GM12878 (cell line): ENCODE measurements at regions not wholly inside any gene's neighbourhood (a gene's known extent, or its start where the extent isn't known, plus 50 kb on each side); places are given as distances from the start of the nearest gene placed in this dataset.

ENCODE experiments used
- ATAC-seq: fragments of 200-7000 bp; cut with Tn5 transposase; 3 replicates; pipeline ENCODE4 v1.9.1; 2020; ENCODE audit warnings: mild to moderate bottlenecking, moderate library complexity
- BruUV-seq: library from RNA; stranded (reverse); fragments of 400-500 nt; replicated peaks from 2 replicates; lab custom pipeline; 2021; lab: Mats Ljungman, UMichigan
- CTCF ChIA-PET: fragments of 300-600 bp; sonication (Branson Sonifier 250); formaldehyde crosslinking; extraction: SDS; loops from one replicate; lab custom pipeline; 2021; ENCODE audit warnings: inconsistent platforms; lab: Yijun Ruan, JAX
- POLR2A ChIA-PET: fragments of 350-600 bp; formaldehyde crosslinking; extraction: SDS; loops from one replicate; lab custom pipeline; 2021; ENCODE audit warnings: inconsistent platforms; lab: Charles Lee
- RAD21 ChIA-PET: fragments of 300-600 bp; sonication (Branson Sonifier 250); formaldehyde crosslinking; loops from one replicate; lab custom pipeline; 2023; ENCODE audit warnings: antibody characterized with exemption; ENCODE audit not compliant: unreplicated experiment; lab: Charles Lee
- SMC1A ChIA-PET: fragments of 300-600 bp; sonication (Branson Sonifier 250); formaldehyde crosslinking; loops from one replicate; lab custom pipeline; 2023; ENCODE audit not compliant: unreplicated experiment, uncharacterized antibody; lab: Charles Lee
- DNase-seq: peaks from one replicate; pipeline ENCODE4 v3.0.0-alpha.2; 2011; ENCODE audit warnings: low read depth, low spot score
- FAIRE-seq: peaks from 3 replicates; lab custom pipeline; 2011; peaks lifted over from hg19 to GRCh38; lab: Jason Lieb, UNC
- H2AFZ ChIP-seq: 2 replicates; pipeline ENCODE4 v1.6.0; 2011; ENCODE audit warnings: low read depth, low read length, control low read depth; ENCODE audit not compliant: control insufficient read depth
- H3K27ac ChIP-seq: 2 replicates; pipeline ENCODE4 v1.5.1; 2011; ENCODE audit warnings: control low read depth; ENCODE audit not compliant: control insufficient read depth, insufficient read depth
- H3K27me3 ChIP-seq, 2 experiments: replicated peaks in 1 of 2; 2 replicates each; pipeline versions ENCODE4 v1.6.0 to v1.6.1; 2011; ENCODE audit warnings: low read length in 1 of 2; ENCODE audit not compliant: control insufficient read depth in 2 of 2, insufficient read depth in 2 of 2
- H3K36me3 ChIP-seq, 2 experiments: 2 replicates each; pipeline ENCODE4 v1.5.1; 2011; ENCODE audit warnings: low read length in 1 of 2; ENCODE audit not compliant: control insufficient read depth in 2 of 2, insufficient read depth in 2 of 2
- H3K4me1 ChIP-seq: 2 replicates; pipeline ENCODE4 v1.6.1; 2011; ENCODE audit warnings: mild to moderate bottlenecking, low read length, moderate library complexity, mixed read lengths; ENCODE audit not compliant: control insufficient read depth, insufficient read depth
- H3K4me2 ChIP-seq: 2 replicates; pipeline ENCODE4 v1.6.0; 2011; ENCODE audit warnings: control low read depth; ENCODE audit not compliant: control insufficient read depth, insufficient read depth
- H3K4me3 ChIP-seq: fragments of 200-600 bp; sonication (generic); 2 replicates; pipeline ENCODE4 v1.5.1; 2016
- H3K79me2 ChIP-seq: 2 replicates; pipeline ENCODE4 v1.6.0; 2011; ENCODE audit warnings: low read length; ENCODE audit not compliant: control insufficient read depth, insufficient read depth
- H3K9ac ChIP-seq: 2 replicates; pipeline ENCODE4 v1.8.0; 2011; ENCODE audit warnings: low read length, control low read depth, mixed read lengths; ENCODE audit not compliant: control insufficient read depth, insufficient read depth
- H3K9me3 ChIP-seq: replicated peaks from 3 replicates; pipeline ENCODE4 v1.5.1; 2011; ENCODE audit warnings: mild to moderate bottlenecking, low read length; ENCODE audit not compliant: control insufficient read depth, insufficient read depth
- H4K20me1 ChIP-seq: 2 replicates; pipeline ENCODE4 v1.6.0; 2011; ENCODE audit not compliant: control insufficient read depth, insufficient read depth
- E2F8 ChIP-seq: fragments of 450-650 bp; IDR thresholded peaks from 2 replicates; pipeline ENCODE4 v1.6.1; 2018; ENCODE audit warnings: mild to moderate bottlenecking, low read depth, moderate library complexity; ENCODE audit not compliant: partially characterized antibody
- PRDM15 ChIP-seq: fragments of 450-650 bp; formaldehyde crosslinking; IDR thresholded peaks from 2 replicates; pipeline ENCODE4 v1.4.0; 2020; ENCODE audit warnings: mild to moderate bottlenecking, moderate library complexity
- YY1 ChIP-seq: IDR thresholded peaks from 2 replicates; pipeline ENCODE4 v1.6.1; 2011; ENCODE audit warnings: low read depth, mild to moderate bottlenecking, low read length
- ZBED1 ChIP-seq: IDR thresholded peaks from 2 replicates; pipeline ENCODE4 v1.6.1; 2016; ENCODE audit warnings: borderline replicate concordance
- WGBS: methylation state at CpG from one replicate; pipeline ENCODE4 v1.1.6; 2016; ENCODE audit warnings: low lambda C conversion rate; ENCODE audit not compliant: insufficient replicate concordance, insufficient coverage; ENCODE audit errors: missing lambda C conversion rate; 5-methylcytosine and 5-hydroxymethylcytosine counted together
- in situ Hi-C: fragments of 300-500 bp; cut with MboI; formaldehyde crosslinking; loops from 9 replicates; pipeline ENCODE4 v1.14.3; 2018; ENCODE audit warnings: mixed read lengths
- intact Hi-C: fragments of 100-400 bp; cut with micrococcal nuclease; formaldehyde crosslinking; loops from one replicate; pipeline ENCODE4 v1.14.2; 2022; ENCODE audit not compliant: unreplicated experiment
- TF ChIP-seq, protein P1 (sequence below): fragments of 450-650 bp; formaldehyde crosslinking; IDR thresholded peaks from 2 replicates; pipeline ENCODE4 v1.5.0; 2022; ENCODE audit warnings: mild to moderate bottlenecking, missing genetic modification characterization

DNA sequence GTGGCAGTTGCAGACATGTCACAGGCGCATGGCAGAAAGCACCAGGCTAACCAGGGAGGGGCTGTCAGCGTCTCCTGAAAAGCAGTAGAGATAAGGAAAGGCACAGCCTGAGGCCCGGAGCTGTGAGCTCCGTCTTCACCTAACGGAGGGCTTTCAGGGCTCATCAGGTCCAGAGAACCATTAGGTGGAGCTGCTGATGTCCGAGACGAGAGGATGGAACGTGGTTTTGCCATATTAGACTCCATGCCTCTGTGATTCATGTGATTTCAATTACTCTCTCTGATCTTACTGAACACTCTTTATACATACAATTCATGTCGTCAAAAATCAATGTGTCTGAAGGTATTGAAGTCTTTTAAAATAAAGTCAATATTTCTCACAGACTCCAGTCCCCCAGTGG, 120.3 kb upstream of the RAB6C start:
- H2AFZ ChIP-seq: no peak overlapping the region
- CTCF ChIA-PET: interaction anchor here (0.8 kb wide), 1 partner anchor 9 kb away, joined by 4 read pairs; no protein-coding TSS in a partner anchor
- H3K4me1 ChIP-seq: no peaks in the 10 kb centered on the region
- intact Hi-C loops (loop anchor here (10.0 kb wide), 1 partner anchor 664 kb away; no protein-coding TSS in a partner anchor), in situ Hi-C loops (loop anchor here (10.0 kb wide), 1 partner anchor 1124 kb away; no protein-coding TSS in a partner anchor)
- H3K27me3 ChIP-seq: no peaks in the 10 kb centered on the region; a peak in 3 of 4 replicates
- H3K9me3 ChIP-seq: no peaks in the 10 kb centered on the region
- H3K79me2 ChIP-seq: no peaks in the 10 kb centered on the region
- TF ChIP-seq PRDM15 (CRISPR knock-in tag) (no peak), ZBED1 (no peak), E2F8 (no peak), YY1 (no peak)
- TF ChIP-seq, protein P1, sequence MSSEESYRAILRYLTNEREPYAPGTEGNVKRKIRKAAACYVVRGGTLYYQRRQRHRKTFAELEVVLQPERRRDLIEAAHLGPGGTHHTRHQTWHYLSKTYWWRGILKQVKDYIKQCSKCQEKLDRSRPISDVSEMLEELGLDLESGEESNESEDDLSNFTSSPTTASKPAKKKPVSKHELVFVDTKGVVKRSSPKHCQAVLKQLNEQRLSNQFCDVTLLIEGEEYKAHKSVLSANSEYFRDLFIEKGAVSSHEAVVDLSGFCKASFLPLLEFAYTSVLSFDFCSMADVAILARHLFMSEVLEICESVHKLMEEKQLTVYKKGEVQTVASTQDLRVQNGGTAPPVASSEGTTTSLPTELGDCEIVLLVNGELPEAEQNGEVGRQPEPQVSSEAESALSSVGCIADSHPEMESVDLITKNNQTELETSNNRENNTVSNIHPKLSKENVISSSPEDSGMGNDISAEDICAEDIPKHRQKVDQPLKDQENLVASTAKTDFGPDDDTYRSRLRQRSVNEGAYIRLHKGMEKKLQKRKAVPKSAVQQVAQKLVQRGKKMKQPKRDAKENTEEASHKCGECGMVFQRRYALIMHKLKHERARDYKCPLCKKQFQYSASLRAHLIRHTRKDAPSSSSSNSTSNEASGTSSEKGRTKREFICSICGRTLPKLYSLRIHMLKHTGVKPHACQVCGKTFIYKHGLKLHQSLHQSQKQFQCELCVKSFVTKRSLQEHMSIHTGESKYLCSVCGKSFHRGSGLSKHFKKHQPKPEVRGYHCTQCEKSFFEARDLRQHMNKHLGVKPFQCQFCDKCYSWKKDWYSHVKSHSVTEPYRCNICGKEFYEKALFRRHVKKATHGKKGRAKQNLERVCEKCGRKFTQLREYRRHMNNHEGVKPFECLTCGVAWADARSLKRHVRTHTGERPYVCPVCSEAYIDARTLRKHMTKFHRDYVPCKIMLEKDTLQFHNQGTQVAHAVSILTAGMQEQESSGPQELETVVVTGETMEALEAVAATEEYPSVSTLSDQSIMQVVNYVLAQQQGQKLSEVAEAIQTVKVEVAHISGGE: no peak
- TF ChIP-seq, all 136 proteins: peak for 0
- Histone ChIP-seq H3K27ac (no peak overlapping the region), H4K20me1 (0 out of 2 replicates have a peak, but pooled peaks cover 2% of the 10 kb centered on the region), H3K4me3 (no peak overlapping the region), H3K4me2 (no peak overlapping the region), H3K9ac (no peak overlapping the region), H3K36me3 (no peaks in the 10 kb centered on the region)
- FAIRE-seq: no peak
- ATAC-seq: no peak
- no peak for DNase-seq
- ChIA-PET RAD21 (no interaction called here), SMC1A (no interaction called here), POLR2A (no interaction called here)
- no TSS peak for BruUV-seq
- WGBS: 16% methylated on average over 9 of the region's 9 CpGs
